ENCODE measurements at regions not wholly inside any gene's neighbourhood (a gene's known extent, or its start where the extent isn't known, plus 50 kb on each side); places are given as distances from the start of the nearest gene placed in this dataset.
"Not testable (repeated sequence)": the region's sequence is repeated elsewhere in the genome, so short reads cannot be mapped to it uniquely, and the experiment has no call there.

GRCh38 chrX:13480780-13481179, 88.6 kb upstream of the EGFL6 start:
- TF ChIP-seq FOXJ3 (CRISPR knock-in tag; IDR thresholded peaks at IDR 0.05); EP300 (IDR thresholded peaks at IDR 0.05; ENCODE audit: borderline replicate concordance in 1 of 2, low read depth in 1 of 2, low read length in 1 of 2); SIN3A (IDR thresholded peaks at IDR 0.05; ENCODE audit: borderline replicate concordance, low read depth, low read length); EZH2phosphoT487 (IDR thresholded peaks at IDR 0.05; ENCODE audit: borderline replicate concordance, low read depth); GATA2 (CRISPR knock-in tag; IDR thresholded peaks at IDR 0.05); PBX3 (IDR thresholded peaks at IDR 0.05); ZBTB33 (IDR thresholded peaks at IDR 0.05; ENCODE audit: borderline replicate concordance, low read depth); GABPA (IDR thresholded peaks at IDR 0.05; ENCODE audit: low read depth); POLR2AphosphoS5 (IDR thresholded peaks at IDR 0.05; ENCODE audit: low read depth, low read length); RCOR1 (IDR thresholded peaks at IDR 0.05; ENCODE audit: low read length); USF2 (IDR thresholded peaks at IDR 0.05; ENCODE audit: borderline replicate concordance, low read depth, low read length); MEF2A (IDR thresholded peaks at IDR 0.05; ENCODE audit: borderline replicate concordance, low read depth); TAF1 (IDR thresholded peaks at IDR 0.05; ENCODE audit: borderline replicate concordance, low read depth, low read length): not testable (repeated sequence)
- TF ChIP-seq, protein P1, sequence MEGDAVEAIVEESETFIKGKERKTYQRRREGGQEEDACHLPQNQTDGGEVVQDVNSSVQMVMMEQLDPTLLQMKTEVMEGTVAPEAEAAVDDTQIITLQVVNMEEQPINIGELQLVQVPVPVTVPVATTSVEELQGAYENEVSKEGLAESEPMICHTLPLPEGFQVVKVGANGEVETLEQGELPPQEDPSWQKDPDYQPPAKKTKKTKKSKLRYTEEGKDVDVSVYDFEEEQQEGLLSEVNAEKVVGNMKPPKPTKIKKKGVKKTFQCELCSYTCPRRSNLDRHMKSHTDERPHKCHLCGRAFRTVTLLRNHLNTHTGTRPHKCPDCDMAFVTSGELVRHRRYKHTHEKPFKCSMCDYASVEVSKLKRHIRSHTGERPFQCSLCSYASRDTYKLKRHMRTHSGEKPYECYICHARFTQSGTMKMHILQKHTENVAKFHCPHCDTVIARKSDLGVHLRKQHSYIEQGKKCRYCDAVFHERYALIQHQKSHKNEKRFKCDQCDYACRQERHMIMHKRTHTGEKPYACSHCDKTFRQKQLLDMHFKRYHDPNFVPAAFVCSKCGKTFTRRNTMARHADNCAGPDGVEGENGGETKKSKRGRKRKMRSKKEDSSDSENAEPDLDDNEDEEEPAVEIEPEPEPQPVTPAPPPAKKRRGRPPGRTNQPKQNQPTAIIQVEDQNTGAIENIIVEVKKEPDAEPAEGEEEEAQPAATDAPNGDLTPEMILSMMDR (IDR thresholded peaks at IDR 0.05), result not testable (repeated sequence)
